CD4-positive, alpha-beta T cell treated with Interferon gamma for 1 hour (primary cell): ENCODE measurements at regions not wholly inside any gene's neighbourhood (a gene's known extent, or its start where the extent isn't known, plus 50 kb on each side); places are given as distances from the start of the nearest gene placed in this dataset.

Experiments used
- DNase-seq: peaks from one replicate; pipeline ENCODE4 v3.0.0-alpha.2; 2020

DNA sequence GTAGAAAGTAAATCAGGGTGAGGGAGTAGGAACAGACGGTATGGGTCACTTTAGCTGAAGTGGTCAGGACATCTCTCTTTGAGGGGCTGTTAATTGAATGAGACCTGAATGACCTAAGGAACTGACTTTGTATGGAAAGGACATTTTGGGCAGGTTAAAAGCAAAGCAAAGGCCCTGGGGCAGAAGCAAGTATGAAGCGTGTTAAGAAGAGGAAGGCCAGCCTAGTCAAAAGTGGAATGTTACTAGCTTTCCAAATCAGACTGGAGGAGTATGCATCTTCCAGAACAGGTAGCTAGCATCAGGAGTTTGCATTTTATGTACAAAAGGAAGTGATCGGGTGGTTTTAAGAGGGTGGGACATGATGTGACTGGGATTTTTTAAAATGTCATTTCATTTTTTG, 70.9 kb upstream of the PCGF5 start:
- no peak for DNase-seq

DNA sequence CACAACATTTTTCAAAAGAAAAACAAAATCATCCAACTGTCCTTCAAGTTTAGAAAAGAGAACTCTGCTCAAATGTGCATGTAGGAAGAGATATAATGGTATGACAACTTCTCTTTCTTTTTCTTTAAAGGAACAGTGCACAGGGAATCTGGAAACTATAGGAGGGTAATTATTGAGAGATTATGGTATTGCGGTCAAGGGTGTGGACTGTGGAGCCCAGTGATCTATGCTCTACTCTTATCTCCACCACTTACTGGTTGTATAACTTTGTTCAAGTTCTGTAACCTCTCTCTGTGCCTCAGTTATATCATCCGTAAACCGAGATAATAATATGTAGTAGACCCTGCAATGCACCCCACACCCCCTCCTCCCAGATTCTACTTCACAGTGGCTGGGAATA, 69.8 kb upstream of the PCGF5 start:
- no peak for DNase-seq

DNA sequence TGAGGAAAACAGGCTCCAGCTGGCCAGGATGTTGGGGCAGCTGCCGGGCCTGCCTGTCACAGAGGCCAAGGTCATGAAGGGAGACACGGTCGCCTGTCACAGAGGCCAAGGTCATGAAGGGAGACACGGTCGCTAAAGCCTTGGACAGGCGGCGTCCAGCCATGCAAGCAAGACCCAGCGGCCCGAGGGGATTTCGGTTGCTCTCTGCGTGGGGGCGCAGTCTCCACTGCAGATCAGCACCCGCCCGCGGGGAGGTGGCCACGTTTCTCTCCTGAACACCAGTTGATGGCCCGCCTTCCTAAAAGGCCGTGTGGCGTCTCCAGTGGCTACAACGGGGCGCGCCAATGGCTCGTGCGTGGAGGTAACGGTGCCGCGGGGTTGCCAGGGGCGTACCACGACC, 67.0 kb upstream of the PCGF5 start:
- DNase-seq = no peak

DNA sequence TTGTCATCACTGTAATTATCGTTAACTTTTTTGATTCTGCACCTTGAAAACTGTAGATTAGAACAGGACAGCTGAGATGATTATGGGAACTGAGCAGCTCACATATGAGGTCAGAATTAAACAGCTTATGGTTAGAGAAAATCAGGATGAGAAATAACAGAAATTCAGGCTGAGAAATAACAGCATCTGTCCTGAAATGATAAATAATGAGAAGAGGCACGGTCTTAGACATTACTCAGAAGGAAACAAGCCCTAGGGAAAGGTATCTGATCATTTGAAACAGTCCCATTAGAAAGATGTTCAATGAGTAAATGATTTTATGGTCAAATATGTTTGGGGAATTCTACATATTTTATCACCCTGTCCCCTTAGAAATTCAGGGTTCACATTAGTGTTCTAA, 65.6 kb upstream of the PCGF5 start:
- no peak for DNase-seq

- DNase-seq = no peak
Observed at GRCh38 chr10:91156196-91156595, 64.3 kb upstream of the PCGF5 start.

GRCh38 chr10:91159254-91159783, 61.1 kb upstream of the PCGF5 start:
- DNase-seq = no peak

DNA sequence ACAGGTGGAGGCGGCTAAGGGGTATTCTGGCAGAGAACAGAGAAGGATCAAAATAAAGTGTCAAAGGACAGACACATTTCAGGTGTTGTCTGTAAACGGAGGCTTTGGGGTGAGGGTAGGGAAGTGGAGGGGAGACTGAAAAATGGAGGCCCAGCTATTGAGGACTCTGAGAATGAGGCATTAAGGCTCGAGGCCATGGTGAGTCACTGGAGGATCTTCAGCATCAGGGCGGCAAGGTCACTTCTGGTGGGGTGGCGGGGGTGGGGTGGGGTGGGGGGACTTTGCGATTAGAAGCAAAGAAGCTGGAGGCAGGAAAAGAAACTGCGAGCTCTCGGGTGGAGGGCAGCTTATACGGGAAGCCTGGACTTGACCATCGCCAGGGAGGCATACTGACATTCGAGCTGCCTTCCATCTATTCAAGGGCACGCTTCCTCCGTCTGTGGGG, 58.4 kb upstream of the PCGF5 start:
- DNase-seq = no peak

GRCh38 chr10:91162495-91163268, 57.8 kb upstream of the PCGF5 start:
- peak; percentile 81 for DNase-seq

DNA sequence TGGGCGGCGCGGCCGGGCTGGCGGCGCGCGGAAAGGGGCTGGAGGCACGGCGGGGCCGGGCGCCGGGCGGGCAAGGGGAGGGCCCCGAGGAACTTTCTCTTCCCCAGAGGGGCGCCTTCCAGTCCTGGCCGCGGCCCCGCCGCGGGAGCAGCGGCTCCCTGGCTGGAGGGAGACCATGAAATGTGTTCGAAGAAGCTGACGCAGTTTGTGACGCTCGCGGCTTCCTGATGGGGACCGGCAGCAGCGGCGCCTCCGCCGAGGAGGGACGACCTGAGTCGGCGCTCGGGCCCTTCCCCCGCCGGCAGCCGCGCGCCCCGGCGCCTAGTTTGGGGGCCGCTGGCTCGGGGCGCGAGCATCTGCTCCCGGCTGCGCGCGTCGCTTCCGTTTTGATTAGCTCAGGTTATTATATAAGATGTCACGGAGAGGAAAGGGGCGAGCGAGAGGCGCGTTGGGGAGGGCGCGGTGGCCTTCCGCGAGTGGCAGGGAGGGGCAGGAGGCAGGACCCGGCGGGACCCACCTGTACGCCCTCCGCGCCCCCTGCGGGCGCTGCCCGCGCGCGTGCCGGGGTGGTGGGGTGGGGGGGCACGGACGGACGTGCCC, 57.1 kb upstream of the PCGF5 start:
- DNase-seq = peak; percentile 86

DNA sequence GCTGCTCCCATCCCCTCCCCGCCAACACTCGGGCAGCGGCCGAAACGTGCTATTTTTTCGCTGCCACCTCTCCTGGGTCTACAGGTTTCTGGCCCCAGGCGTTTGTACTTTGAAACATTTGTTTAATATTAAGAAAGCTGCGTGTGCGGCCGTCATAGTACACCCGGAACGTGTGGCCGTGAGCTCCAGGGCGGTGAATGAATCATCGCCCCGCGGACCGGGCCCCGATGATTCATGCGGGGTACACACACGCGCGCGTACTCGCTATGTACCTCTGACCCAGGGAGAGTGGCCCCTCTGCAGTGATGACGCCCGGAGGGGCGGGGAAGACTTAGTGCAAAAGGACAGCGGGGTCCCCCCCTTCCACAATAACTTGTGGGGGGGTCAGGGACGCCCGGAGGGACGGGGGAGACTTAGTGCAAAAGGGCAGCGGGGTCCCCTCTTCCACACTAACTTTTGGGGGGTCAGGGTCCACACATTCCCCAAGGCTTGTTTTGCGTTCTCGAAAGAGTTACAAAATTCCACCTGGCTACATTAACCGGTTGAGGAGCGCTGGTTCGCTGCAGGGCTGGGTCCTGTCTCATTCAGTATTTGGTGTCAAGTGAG, 56.5 kb upstream of the PCGF5 start:
- DNase-seq = peak; percentile 76

DNA sequence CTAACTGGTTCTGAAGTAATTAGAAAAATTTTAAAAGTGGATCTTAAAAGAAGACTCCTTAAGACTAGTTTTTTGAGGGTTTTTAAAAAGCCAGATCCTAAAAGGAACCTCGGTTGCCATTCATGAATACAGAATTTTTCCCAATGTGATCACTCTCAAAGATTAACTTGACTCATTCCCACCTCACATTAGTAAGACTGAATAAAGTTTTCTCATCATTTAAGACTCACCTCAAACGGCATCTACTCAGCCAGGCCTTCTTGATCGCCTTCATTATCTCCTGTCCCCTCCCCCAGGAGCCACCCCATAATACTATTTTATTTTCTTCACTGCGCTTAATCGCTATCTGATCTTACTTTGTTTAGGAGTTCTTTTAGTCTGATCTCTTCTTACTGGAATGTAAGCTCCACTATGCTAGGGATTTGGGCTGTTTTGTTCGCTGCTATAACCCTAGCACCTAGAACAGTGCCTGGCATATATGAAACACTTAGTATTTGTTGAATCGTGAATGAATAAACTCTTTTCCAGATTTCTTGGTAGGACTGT, 55.9 kb upstream of the PCGF5 start:
- no peak for DNase-seq

GRCh38 chr10:91167406-91167805, 53.1 kb upstream of the PCGF5 start:
- no peak for DNase-seq

- no peak for DNase-seq
Observed at GRCh38 chr10:91170418-91170817, 50.0 kb upstream of the PCGF5 start.
